ENCODE measurements at regions not wholly inside any gene's neighbourhood (a gene's known extent, or its start where the extent isn't known, plus 50 kb on each side); places are given as distances from the start of the nearest gene placed in this dataset.

DNA sequence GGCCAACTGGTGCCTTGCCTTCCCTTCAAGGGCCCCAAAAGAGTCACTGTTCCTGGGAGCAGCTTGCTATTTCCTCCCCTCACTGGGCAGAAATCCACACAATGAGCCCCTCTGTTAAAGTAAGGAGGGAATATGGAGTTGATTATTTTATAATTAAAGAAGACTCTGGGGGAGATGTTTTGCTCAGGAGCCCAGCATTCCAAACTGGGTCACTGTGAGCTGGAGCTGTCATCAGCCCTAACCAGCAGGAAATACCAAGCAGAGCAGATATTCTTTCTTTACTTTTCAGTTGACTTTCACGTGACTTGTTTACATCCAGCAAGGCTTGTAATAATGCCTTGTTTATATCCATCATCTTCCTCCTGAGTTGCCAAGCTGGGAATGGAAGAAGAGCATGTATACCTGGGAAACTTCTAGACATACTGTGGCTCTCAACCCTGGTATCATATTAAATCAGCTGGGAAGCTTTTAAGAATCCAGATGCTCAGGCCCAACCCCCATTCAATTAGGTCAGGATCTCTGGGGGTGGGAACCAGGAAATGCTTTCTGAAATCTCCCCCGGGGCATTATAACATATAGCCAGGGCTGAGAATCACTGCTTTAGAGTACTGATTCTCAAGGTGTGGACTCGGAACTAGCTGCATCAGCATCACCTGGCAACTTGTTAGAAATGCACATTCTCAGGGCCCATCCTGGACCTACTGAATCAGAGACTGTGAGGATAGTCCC lies 175.6 kb upstream of the MYLIP start:
- Mint-ChIP-seq H3K4me3 (no peak overlapping the region), H3K4me1 (peaks cover 11 to 38% of the 10 kb centered on the region in 2 donors), H3K36me3 (no peaks in the 10 kb centered on the region), H3K27me3 (ENCODE audit: low read depth in 3 of 3) (peaks cover 0 to 5% (median 4%) of the 10 kb centered on the region in 3 donors), H3K9me3 (no peaks in the 10 kb centered on the region), H3K27ac (peak overlapping the region in 1 of 6 donors; percentile 26)
- no peak for DNase-seq

DNA sequence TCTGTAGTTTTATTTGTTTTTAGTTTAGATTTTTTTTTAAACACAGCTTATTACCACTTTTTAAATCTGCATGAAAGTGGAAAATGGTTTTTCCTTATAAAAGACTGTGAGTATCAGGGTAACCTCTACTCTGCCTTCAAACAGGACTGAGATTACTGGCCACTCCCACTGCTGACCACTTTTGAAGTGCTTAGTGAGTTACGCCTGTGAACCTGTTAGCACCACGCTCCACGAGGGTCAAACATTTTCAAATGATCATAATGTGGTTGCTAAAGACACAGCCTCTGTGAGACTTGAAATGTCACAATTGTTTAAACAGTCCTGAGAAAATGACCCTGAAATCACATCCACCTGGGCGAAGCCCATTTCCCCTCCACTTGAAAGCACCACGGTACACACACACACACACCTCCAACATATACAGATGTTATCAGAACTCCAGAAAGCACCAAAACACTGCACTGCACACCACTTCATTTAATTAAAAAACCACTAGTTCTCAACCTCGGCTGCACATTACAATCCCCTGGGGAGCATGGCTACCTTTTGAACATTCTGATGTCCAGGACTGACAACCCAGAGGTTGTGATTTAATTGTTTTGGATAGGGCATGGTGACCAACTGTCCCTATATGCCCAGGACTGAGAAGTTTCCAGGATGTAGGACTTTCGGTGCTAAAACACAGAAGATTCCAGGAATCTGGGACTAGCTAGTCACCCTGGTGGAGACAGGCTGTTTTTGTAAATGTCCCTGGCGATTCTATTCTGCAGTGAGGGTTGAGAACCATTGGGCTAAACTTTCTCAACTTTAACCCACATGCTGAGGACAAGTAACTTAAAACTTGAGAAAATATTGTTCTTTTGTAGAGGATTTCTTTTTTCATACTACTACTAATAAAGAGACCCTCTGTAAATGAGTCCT lies 176.4 kb upstream of the MYLIP start:
- Mint-ChIP-seq H3K27ac (peak overlapping the region in 3 of 6 donors; percentile 3 to 62 (median 37)), H3K4me3 (peak overlapping the region in 1 of 5 donors; percentile 2)

DNA sequence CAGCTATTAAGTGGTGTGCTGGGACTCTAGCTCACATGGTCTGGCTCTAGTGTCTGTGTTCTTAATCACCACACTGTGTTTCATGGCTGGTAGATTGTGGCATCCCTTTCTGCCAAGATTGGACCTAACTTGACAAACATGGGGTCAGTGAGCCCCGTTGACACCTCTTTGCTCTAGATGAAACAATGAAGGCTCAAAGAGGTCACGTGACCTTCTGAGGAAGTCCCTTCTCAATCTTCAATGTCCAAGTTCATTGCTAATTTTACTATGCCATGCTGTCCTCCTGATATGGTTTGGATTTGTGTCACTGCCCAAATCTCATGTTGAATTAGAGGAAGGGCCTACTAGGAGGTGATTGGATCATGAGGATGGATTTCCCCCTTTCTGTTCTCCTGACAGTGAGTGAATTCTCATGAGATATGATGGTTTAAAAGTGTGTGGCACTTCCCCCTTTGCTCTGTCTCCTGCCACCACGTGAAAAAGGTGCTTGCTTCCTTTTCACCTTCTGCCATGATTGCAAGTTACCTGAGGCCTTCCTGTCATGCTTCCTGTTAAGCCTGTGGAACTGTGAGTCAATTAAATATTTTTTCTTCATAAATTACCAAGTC lies 177.8 kb upstream of the MYLIP start:
- peaks cover 8 to 28% of the 10 kb centered on the region in 2 donors for H3K4me1 Mint-ChIP-seq
- no peaks in the 10 kb centered on the region for H3K9me3 Mint-ChIP-seq
- peaks cover 0 to 4% (median 3%) of the 10 kb centered on the region in 3 donors for H3K27me3 Mint-ChIP-seq (ENCODE audit: low read depth in 3 of 3)
- no peaks in the 10 kb centered on the region for H3K36me3 Mint-ChIP-seq
- H3K27ac Mint-ChIP-seq = no peak overlapping the region
- H3K4me3 Mint-ChIP-seq = no peak overlapping the region
- DNase-seq = no peak

More for the DNA sequence above, 176.4 kb upstream of the MYLIP start:
- peak; percentile 8 to 17 (median 16) for DNase-seq
- peaks cover 11 to 38% of the 10 kb centered on the region in 2 donors for H3K4me1 Mint-ChIP-seq
- no peaks in the 10 kb centered on the region for H3K9me3 Mint-ChIP-seq
- no peaks in the 10 kb centered on the region for H3K36me3 Mint-ChIP-seq
- peaks cover 0 to 5% (median 4%) of the 10 kb centered on the region in 3 donors for H3K27me3 Mint-ChIP-seq (ENCODE audit: low read depth in 3 of 3)

DNA sequence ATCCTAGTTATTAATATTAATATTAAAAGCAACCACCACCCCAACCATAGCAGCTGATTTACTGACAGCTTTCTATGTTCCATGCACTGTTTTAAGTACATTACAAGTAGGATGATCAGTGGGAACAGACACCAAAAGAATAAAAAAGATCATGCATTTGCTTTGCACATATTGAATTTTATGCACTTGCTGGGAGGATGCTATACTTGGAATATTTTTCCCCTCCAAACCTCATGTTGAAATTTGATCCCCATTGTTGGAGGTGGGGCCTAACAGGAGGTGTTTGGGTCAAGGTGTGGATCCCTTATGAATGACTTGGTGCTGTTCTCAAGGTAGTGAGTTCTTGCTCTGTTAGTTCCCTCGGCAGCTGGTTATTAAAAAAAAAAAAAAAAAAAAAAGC lies 178.9 kb upstream of the MYLIP start:
- Mint-ChIP-seq H3K36me3 (no peaks in the 10 kb centered on the region), H3K4me3 (no peak overlapping the region), H3K9me3 (no peaks in the 10 kb centered on the region), H3K4me1 (peaks cover 7 to 25% of the 10 kb centered on the region in 2 donors), H3K27ac (no peak overlapping the region), H3K27me3 (ENCODE audit: low read depth in 3 of 3) (peaks cover 0 to 4% (median 3%) of the 10 kb centered on the region in 3 donors)
- DNase-seq = no peak

DNA sequence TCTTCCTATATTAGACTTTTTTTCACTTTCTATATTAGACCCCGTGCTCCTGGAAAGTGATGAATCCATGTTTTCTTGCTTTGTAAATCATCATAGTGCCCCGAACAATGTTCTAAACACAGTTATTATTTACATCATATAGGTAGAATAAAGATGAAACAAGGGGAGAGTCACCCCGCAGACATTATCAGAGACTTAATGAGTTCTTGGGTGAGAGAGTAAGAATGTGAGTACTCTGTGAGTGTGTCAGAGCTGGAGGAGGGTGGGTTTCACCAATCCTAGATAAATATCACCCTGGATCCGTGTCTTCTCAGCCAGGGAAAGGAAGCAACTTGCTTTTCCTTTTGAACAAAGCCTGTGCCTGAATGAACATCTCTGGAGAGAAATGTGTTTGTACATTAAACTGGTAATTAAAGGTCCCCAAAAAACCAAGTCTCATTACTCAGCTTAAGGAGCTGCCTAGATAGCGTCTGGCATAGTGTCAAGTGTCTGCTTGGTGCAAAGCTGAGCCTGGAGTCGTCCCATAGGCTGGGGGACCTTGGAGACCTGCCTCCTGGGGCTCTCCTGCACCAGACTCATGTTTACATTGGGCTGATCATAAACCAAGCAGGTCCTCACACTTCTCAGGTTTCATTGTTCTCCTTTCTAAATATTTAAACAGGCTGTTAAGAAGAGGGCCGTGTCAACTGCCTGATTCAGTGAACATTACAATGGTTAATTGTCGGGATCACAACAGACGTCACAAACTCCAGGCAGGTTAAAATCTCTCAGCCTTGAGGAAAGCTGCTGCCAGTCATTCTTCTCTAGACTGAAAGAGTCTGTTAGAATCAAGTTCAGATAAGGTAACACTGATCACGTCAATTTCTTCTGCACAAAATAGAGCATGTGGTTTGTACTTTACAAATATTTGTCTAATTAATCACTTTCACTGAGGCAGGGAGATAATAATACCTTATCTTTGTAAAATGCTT lies 179.7 kb upstream of the MYLIP start:
- DNase-seq = no peak
- Mint-ChIP-seq H3K36me3 (no peaks in the 10 kb centered on the region), H3K27me3 (ENCODE audit: low read depth in 3 of 3) (peaks cover 0 to 3% (median 2%) of the 10 kb centered on the region in 3 donors), H3K27ac (no peak overlapping the region), H3K4me1 (peaks cover 6 to 25% of the 10 kb centered on the region in 2 donors), H3K9me3 (no peaks in the 10 kb centered on the region), H3K4me3 (no peak overlapping the region)

DNA sequence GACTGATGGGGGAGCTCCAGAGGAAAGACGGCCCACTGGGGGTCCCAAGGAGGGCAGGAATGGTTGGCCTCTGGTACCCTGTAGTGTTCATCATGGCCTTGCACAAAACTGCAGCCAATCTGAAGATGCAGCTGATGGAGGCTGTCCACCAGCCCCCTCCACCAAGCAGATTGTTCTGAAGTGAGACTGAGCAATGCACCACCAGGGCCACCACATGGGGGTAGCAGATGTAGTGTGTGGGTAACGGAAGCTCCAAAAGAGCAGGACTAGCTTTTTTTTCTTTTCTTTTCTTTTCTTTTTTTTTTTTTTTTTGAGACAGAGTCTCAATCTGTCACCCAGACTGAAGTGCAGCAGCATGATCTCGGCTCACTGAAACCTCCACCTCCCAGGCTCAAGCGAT lies 181.0 kb upstream of the MYLIP start:
- peaks cover 6 to 13% of the 10 kb centered on the region in 2 donors for H3K4me1 Mint-ChIP-seq
- H3K27ac Mint-ChIP-seq = no peak overlapping the region
- no peaks in the 10 kb centered on the region for H3K9me3 Mint-ChIP-seq
- H3K36me3 Mint-ChIP-seq = no peaks in the 10 kb centered on the region
- DNase-seq = no peak
- H3K4me3 Mint-ChIP-seq = no peak overlapping the region
- H3K27me3 Mint-ChIP-seq (ENCODE audit: low read depth in 3 of 3) = peaks cover 0 to 3% (median 0%) of the 10 kb centered on the region in 3 donors

DNA sequence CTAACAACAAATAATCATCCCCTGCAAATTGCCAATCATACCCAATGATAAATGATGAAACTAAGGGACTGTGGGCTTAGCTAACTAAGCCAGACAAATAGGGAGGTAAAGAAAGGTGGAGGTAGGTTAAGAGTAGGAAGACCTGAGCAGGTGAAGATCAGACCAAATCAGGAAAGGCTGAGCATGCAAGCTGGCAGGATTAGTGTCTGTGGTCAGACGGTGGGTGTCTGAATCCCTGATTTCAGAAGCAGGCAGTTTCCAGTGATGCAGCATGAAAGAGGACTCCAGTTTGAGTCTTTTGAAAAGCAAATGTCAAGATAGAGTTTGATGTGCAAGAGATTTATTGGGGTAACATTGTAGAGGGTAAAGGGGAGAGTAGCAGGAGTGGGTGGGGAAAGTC lies 181.4 kb upstream of the MYLIP start:
- DNase-seq = no peak
- H3K4me1 Mint-ChIP-seq = peaks cover 3 to 9% of the 10 kb centered on the region in 2 donors
- no peaks in the 10 kb centered on the region for H3K9me3 Mint-ChIP-seq
- H3K27me3 Mint-ChIP-seq (ENCODE audit: low read depth in 3 of 3) = peaks cover 0 to 3% (median 0%) of the 10 kb centered on the region in 3 donors
- H3K36me3 Mint-ChIP-seq = no peaks in the 10 kb centered on the region
- H3K27ac Mint-ChIP-seq = no peak overlapping the region
- no peak overlapping the region for H3K4me3 Mint-ChIP-seq

DNA sequence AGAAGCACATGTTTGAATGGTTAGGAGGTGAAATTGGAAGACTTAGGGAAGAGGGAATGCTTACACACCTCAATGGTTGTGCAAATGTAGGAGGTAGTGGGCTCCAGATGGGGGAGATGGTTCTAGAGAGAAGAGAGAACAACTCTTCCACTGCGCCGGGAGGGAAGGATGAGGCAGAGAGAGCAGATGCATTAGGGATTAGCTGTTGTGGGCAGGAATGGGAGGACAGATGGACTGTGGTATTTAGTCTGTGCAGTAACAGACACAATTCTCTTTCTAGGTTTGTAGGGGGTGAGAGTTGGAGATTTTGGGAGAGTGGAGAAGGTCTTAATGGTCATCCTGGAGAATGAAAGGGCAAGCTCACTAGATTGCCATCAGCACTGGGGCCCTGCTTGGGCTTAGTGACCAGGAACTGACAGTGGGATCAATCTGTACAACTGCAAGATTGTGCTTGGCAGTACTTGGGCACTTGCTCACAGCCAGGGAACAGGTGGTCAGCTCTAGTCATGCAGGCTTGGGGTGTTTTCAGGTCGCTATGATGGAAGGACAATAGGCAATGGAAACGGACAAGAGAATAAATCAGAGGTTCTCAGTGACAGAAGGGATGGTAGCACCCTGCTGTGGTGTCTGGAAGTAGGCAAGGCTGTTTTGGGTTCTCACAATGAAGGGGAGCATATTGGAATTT lies 182.0 kb upstream of the MYLIP start:
- Mint-ChIP-seq H3K36me3 (no peaks in the 10 kb centered on the region), H3K4me1 (peaks cover 0 to 3% of the 10 kb centered on the region in 2 donors), H3K27me3 (ENCODE audit: low read depth in 3 of 3) (peaks cover 0 to 3% (median 0%) of the 10 kb centered on the region in 3 donors), H3K4me3 (no peak overlapping the region), H3K9me3 (no peaks in the 10 kb centered on the region), H3K27ac (no peak overlapping the region)
- DNase-seq = no peak

DNA sequence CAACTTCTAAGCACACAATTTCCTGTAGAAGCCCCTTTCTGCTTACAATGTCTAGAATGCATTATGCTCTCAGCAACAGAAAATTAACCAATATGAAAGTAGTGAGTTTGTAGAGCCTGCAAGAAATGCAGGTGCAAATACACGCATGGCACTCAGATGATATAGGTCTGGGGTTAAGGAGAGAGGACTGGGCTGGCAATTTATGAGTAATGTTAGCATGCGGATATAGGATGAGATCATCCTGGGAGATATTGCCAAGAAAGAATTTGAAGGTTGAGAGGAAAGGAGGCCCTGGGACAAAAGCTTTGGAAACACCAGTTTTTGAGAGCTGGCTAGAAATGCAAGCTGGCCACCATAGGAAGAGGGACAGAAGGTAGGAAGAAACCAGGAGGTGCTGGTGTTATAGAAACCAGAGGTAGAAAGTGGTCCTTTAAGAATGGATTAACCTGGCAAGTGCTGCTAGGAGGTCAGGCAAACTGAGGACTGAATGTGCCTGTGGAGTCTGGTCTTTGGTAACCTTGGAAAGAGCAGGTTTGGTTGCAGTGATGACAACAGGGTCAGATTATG lies 183.2 kb upstream of the MYLIP start:
- Mint-ChIP-seq H3K4me3 (no peak overlapping the region), H3K4me1 (no peaks in the 10 kb centered on the region), H3K36me3 (no peaks in the 10 kb centered on the region), H3K27ac (no peak overlapping the region), H3K27me3 (ENCODE audit: low read depth in 3 of 3) (peaks cover 0 to 4% (median 3%) of the 10 kb centered on the region in 3 donors), H3K9me3 (peaks cover 0 to 2% (median 0%) of the 10 kb centered on the region in 6 donors)
- DNase-seq = no peak

DNA sequence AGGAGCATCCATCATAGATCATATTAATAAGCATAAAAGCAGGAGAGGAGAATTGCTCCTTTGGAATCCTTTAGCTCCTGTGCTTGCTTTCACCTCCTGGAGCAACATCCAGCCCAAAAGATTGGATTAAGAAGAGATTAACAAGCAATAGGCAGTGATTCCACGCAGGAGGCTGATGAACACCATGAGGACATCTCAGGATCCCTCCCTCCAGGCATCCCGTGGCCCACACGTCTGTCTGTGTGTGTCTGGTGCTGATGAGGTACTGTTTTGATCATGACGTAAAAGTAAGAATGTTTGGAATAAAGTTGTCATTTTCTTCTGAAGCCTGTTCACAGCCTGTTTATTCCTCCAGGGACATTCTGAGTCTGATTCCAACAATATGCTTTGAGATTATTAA lies 185.5 kb upstream of the MYLIP start:
- no peak overlapping the region for H3K27ac Mint-ChIP-seq
- peaks cover 0 to 2% (median 0%) of the 10 kb centered on the region in 6 donors for H3K9me3 Mint-ChIP-seq
- peaks cover 0 to 3% (median 1%) of the 10 kb centered on the region in 3 donors for H3K27me3 Mint-ChIP-seq (ENCODE audit: low read depth in 3 of 3)
- no peaks in the 10 kb centered on the region for H3K4me1 Mint-ChIP-seq
- H3K36me3 Mint-ChIP-seq = no peaks in the 10 kb centered on the region
- no peak for DNase-seq
- no peak overlapping the region for H3K4me3 Mint-ChIP-seq

DNA sequence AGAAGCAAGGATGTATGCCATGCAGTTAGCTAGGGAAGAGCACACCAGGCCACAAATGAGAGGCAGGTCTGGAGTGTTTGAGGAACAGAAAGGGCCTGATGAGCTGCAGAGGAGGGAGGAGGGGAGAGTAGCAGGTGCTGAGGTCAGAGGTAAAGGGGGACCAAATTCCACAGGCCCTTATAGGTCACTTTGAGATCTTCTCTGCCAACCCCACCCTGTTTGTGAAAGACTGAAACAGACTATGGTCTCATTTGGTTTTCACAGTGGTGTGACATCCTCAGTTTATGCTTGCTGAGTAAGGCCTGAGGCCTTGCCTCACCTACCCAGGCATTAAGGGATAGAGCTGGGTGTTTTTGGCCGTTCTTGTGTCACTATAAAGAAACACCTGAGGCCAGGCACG lies 187.7 kb upstream of the MYLIP start:
- no peaks in the 10 kb centered on the region for H3K36me3 Mint-ChIP-seq
- no peak overlapping the region for H3K27ac Mint-ChIP-seq
- H3K4me1 Mint-ChIP-seq = peaks cover 8 to 13% of the 10 kb centered on the region in 2 donors
- DNase-seq = no peak
- H3K27me3 Mint-ChIP-seq (ENCODE audit: low read depth in 3 of 3) = peaks cover 0 to 3% (median 3%) of the 10 kb centered on the region in 3 donors
- H3K9me3 Mint-ChIP-seq = peaks cover 0 to 2% (median 0%) of the 10 kb centered on the region in 6 donors
- no peak overlapping the region for H3K4me3 Mint-ChIP-seq

DNA sequence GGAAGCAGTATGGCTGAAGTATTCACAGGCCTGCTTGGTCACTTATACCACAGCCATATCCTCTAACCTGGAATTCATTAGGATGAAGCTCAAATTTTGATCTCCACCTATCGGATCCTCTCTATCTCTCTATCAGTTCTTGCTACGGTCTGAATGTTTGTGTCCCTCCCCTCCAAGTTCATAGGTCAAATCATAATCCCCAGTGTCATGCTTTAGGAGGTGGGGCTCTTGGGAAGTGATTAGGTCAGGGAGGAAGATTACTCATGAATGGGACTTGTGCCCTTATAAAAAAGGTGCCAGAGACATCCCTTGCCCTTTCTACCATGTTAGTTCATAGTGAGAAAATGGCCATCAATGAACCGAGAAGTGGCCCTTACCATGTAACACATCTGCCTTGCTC lies 190.8 kb upstream of the MYLIP start:
- Mint-ChIP-seq H3K27me3 (ENCODE audit: low read depth in 3 of 3) (peaks cover 0 to 3% (median 3%) of the 10 kb centered on the region in 3 donors), H3K27ac (no peak overlapping the region)

More for the DNA sequence above, 190.8 kb upstream of the MYLIP start:
- Mint-ChIP-seq H3K36me3 (no peaks in the 10 kb centered on the region), H3K4me3 (no peak overlapping the region), H3K4me1 (peaks cover 13 to 20% of the 10 kb centered on the region in 2 donors), H3K9me3 (peaks cover 0 to 4% (median 0%) of the 10 kb centered on the region in 6 donors)
- DNase-seq = no peak
